Parathyroid adenoma (tissue), 2 donors: ENCODE measurements at regions not wholly inside any gene's neighbourhood (a gene's known extent, or its start where the extent isn't known, plus 50 kb on each side); places are given as distances from the start of the nearest gene placed in this dataset.

ENCODE experiments used
- H2AFZ ChIP-seq: fragments of 300-600 bp; sonication (generic); one replicate; pipeline ENCODE4 v1.7.0; 2017; ENCODE audit warnings: antibody characterized with exemption, mild to moderate bottlenecking
- H3K27ac ChIP-seq: fragments of 300-600 bp; sonication (generic); one replicate; pipeline ENCODE4 v1.7.0; 2017
- H3K27me3 ChIP-seq: fragments of 300-600 bp; sonication (generic); one replicate; pipeline ENCODE4 v1.7.0; 2017; ENCODE audit warnings: low read length; ENCODE audit not compliant: control insufficient read depth, insufficient read depth
- H3K36me3 ChIP-seq: fragments of 300-600 bp; sonication (generic); one replicate; pipeline ENCODE4 v1.7.0; 2017; ENCODE audit warnings: low read length; ENCODE audit not compliant: control insufficient read depth, insufficient read depth
- H3K4me1 ChIP-seq: fragments of 300-600 bp; sonication (generic); one replicate; pipeline ENCODE4 v1.7.0; 2017; ENCODE audit warnings: control low read depth
- H3K4me2 ChIP-seq: fragments of 300-600 bp; sonication (generic); one replicate; pipeline ENCODE4 v1.7.0; 2017; ENCODE audit warnings: low read length
- H3K4me3 ChIP-seq: fragments of 300-600 bp; sonication (generic); one replicate; pipeline ENCODE4 v1.7.0; 2017; ENCODE audit warnings: low read depth, low read length
- H3K79me2 ChIP-seq: fragments of 300-600 bp; sonication (generic); one replicate; pipeline ENCODE4 v1.7.0; 2017; ENCODE audit warnings: control low read depth
- H3K9ac ChIP-seq: fragments of 300-600 bp; sonication (generic); one replicate; pipeline ENCODE4 v1.7.0; 2017; ENCODE audit warnings: mild to moderate bottlenecking
- H3K9me3 ChIP-seq: fragments of 300-600 bp; sonication (generic); one replicate; pipeline ENCODE4 v1.7.0; 2017; ENCODE audit warnings: low read length; ENCODE audit not compliant: control insufficient read depth
- CTCF ChIP-seq: fragments of 300-600 bp; sonication (generic); IDR thresholded peaks from one replicate; pipeline ENCODE4 v1.7.0; 2017; ENCODE audit warnings: antibody characterized with exemption, mild to moderate bottlenecking
- donor health status: primary hyperparathyroidism.

GRCh38 chr14:65302571-65303189 lies 109.8 kb upstream of the FUT8 start:
- no peak for TF ChIP-seq CTCF
- peak overlapping the region; percentile 30 for H2AFZ ChIP-seq
- no peak overlapping the region for H3K4me2 ChIP-seq
- H3K9me3 ChIP-seq = no peaks in the 10 kb centered on the region
- H3K27ac ChIP-seq = no peak overlapping the region
- H3K27me3 ChIP-seq = no peaks in the 10 kb centered on the region
- H3K79me2 ChIP-seq = no peaks in the 10 kb centered on the region
- H3K4me1 ChIP-seq = no peaks in the 10 kb centered on the region
- no peak overlapping the region for H3K4me3 ChIP-seq
- H3K36me3 ChIP-seq = no peaks in the 10 kb centered on the region
- no peak overlapping the region for H3K9ac ChIP-seq

DNA sequence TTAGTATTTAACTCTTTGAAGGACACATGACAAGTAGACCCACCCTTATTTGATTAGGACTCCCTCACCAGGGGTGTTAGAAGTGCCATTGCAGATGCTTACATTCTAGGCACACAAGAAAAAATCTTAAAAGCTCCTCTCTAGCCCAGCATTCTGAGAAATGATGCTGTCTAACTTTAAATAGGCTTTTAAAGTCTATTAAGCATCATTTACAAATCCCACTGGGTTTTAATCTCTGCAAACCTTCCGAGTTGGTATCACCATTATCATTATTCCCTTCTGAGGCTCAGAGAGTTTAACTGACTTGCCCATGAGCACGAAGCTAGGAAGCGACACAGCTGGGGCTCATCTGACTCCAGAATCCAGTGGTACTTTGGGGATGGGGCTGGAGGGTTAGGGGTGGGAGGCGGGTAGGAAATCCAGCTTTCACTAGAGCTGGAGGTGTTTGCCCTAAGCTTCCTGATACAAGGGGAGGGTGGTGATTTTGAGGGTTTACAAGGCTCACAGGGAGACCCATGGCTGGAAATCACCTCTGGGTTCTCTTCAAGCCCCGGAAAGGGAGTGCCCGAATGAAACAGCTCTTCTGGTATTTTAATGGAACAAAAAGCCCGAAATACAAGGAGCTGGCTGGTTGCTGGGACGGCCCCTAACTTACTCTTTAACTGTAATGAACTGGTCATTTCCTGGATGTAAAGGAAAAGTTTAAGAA lies 109.2 kb upstream of the FUT8 start:
- Histone ChIP-seq H3K9ac (no peak overlapping the region), H3K27me3 (no peaks in the 10 kb centered on the region), H3K79me2 (no peaks in the 10 kb centered on the region), H2AFZ (no peak overlapping the region), H3K4me1 (no peaks in the 10 kb centered on the region), H3K4me2 (no peak overlapping the region), H3K9me3 (no peaks in the 10 kb centered on the region), H3K27ac (no peak overlapping the region), H3K4me3 (no peak overlapping the region), H3K36me3 (no peaks in the 10 kb centered on the region)
- no peak for TF ChIP-seq CTCF

- Histone ChIP-seq H3K4me3 (no peak overlapping the region), H2AFZ (no peak overlapping the region), H3K79me2 (no peaks in the 10 kb centered on the region), H3K4me1 (no peaks in the 10 kb centered on the region), H3K4me2 (no peak overlapping the region), H3K27me3 (no peaks in the 10 kb centered on the region), H3K27ac (no peak overlapping the region), H3K9me3 (no peaks in the 10 kb centered on the region), H3K36me3 (no peaks in the 10 kb centered on the region), H3K9ac (no peak overlapping the region)
- no peak for TF ChIP-seq CTCF
These were observed 108.7 kb upstream of the FUT8 start for GRCh38 chr14:65303899-65304222.

DNA sequence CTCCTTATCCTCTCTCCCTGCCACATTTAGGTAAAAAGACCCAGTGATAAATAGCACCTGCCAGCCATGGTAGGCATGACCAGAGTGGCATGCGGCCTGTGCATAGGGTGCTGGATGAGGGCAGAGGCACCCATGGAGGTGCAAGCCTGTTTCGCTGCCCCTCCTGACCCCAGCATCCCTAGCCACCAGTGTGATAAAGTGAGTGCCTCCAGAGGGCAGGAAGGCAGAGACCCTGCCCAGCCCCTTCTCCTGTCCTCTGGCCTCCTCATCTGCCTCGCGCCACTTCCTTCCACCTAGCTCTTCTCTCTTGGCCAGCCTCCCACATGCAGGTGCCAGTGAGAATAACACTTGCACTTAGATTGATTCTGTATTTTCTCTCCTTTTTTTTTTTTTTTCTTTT lies 108.3 kb upstream of the FUT8 start:
- Histone ChIP-seq H3K9ac (no peak overlapping the region), H3K79me2 (no peaks in the 10 kb centered on the region), H3K9me3 (no peaks in the 10 kb centered on the region), H3K27me3 (no peaks in the 10 kb centered on the region), H2AFZ (no peak overlapping the region), H3K4me3 (no peak overlapping the region), H3K27ac (no peak overlapping the region), H3K4me1 (no peaks in the 10 kb centered on the region), H3K4me2 (no peak overlapping the region), H3K36me3 (no peaks in the 10 kb centered on the region)
- no peak for TF ChIP-seq CTCF

- no peaks in the 10 kb centered on the region for H3K9me3 ChIP-seq
- no peak overlapping the region for H2AFZ ChIP-seq
- H3K9ac ChIP-seq = no peak overlapping the region
- H3K79me2 ChIP-seq = no peaks in the 10 kb centered on the region
- H3K4me1 ChIP-seq = no peaks in the 10 kb centered on the region
- no peak overlapping the region for H3K27ac ChIP-seq
- no peaks in the 10 kb centered on the region for H3K36me3 ChIP-seq
- H3K4me3 ChIP-seq = no peak overlapping the region
- H3K4me2 ChIP-seq = no peak overlapping the region
- no peak for TF ChIP-seq CTCF
- no peaks in the 10 kb centered on the region for H3K27me3 ChIP-seq
These were observed 107.6 kb upstream of the FUT8 start for GRCh38 chr14:65304963-65305362.
